NCI-H1092 treated with DMSO at 0.1 percent for 48 hours (cell line): ENCODE measurements at regions not wholly inside any gene's neighbourhood (a gene's known extent, or its start where the extent isn't known, plus 50 kb on each side); places are given as distances from the start of the nearest gene placed in this dataset.
"Not testable (repeated sequence)": the region's sequence is repeated elsewhere in the genome, so short reads cannot be mapped to it uniquely, and the experiment has no call there.

ENCODE experiments used
- DNase-seq: peaks from one replicate; lab custom pipeline; 2025; lab: John Stamatoyannopoulos, UW

DNA sequence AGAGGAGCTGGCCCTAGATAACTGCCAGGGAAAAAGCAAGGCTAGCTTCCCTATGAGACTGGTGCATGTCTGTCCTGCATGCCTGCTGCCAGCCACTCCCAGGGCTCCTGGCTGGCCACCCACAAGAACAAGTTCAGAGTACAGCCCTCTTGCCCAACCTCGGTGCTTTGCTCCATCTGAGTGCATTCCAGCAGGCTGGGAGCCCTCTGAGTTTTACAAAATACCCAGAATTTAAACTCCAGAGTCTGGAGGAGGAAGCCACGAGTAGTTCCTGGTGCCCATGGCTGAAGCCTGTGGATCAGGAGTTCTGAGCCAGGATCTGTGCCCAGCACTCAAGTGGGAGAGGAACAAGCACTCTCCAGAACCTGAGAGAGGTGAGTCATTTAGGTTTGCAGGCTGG, 111.6 kb downstream of the MAGEE2 start:
- DNase-seq: no peak

DNA sequence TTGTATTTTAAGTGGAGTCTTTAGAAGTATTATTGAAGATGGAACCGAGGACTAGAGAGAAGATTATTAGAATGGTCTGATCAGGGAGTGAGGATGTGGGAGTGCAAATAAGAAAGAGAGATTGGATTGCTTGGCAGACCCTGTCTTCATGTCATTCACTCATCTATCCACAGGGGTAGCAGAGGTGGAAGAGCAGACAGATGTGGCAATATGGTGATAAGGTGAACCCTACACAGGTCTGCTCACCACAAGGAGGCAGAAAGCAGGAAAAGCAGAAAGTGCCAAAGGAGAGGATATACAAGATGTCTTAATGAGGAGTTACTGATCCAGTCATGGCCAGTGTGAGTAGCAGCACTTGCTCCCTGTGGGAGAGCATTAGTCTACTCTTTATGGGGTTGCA, 129.4 kb downstream of the MAGEE2 start:
- no peak for DNase-seq

GRCh38 chrX:75649829-75650228, 127.0 kb upstream of the ZDHHC15 start:
- no peak for DNase-seq

DNA sequence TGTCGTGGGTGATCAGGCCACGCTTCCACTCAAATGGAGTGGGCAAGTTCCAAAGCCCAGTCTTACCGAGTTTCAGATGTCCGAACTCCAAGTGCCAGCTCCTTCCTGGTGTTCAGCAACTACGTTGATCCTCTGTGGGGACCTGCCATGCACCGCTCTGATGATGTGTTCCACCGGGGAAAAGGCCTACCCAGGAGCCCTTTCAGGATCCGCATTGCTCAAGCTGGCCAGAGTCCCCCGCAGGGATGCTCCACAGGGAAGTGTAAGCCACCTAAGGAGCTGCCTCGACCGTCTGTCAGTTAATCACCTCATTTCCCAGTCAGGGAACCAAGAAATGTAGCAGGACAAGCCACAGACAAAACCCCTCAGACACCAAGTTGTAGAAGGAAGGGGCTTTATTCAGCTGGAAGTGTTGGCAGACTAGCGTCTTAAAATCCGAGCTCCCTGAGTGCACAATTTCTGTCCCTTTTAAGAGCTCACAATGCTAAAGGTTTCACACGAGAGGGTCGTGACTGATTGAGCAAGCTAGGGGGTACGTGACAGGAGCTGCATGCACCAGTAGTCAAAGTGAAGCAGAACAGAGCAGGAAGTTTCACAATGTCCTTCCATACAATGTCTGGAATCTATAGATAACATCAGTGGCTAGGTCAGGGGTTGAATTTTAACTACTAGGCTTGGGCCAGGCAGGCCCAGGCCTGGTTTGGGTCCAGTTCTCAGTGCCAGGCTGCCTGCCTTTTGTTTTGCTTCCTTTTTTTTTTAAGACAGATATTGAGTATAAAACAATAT, 126.2 kb upstream of the ZDHHC15 start:
- DNase-seq: no peak

GRCh38 chrX:75642811-75643361, 120.0 kb upstream of the ZDHHC15 start:
- no peak for DNase-seq

GRCh38 chrX:75638332-75638731, 115.5 kb upstream of the ZDHHC15 start:
- no peak for DNase-seq

DNA sequence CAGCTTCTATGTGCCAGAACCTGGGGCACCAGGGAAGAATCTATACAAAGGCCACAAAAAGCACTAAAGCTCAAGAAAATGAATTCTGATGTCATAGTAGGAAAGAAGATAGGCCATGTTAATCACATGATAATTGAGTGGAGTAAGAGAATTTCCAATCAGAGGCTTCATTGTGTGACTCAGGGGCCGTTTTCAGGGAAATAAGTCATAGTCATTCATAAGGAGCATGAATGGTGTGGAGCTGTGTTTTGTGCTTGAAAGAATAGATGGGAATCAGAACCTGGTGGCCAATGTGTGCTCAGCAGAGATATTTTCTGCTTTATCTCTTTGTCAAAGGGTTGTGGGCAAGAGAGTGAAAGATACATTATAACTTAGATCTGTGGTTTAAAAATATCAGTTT, 102.4 kb upstream of the ZDHHC15 start:
- no peak for DNase-seq

- no peak for DNase-seq
These were observed 100.7 kb upstream of the ZDHHC15 start for GRCh38 chrX:75623535-75623934.

DNA sequence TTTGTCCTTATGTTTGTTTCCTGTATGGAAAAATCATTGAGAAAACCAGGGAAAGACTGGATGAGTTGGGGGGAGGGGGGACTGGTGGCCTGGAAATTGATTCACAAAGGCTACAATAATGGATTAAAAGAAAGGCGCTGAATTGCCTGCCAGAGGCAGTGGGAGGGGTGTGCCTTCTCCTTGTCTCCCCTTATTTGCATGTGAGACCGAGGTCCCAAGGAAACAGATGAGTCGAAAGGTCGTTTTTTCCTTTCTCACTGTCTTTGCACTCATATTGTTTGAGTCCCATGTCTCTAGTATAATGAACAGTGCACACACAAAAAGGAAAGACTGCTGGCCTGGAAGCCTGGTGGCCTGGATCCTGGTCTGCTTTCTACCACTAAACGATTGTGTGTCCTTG, 86.6 kb upstream of the ZDHHC15 start:
- no peak for DNase-seq

GRCh38 chrX:75603833-75604232, 81.0 kb upstream of the ZDHHC15 start:
- DNase-seq: peak; percentile 62

- not testable (repeated sequence) for DNase-seq
These were observed 79.2 kb upstream of the ZDHHC15 start for GRCh38 chrX:75602022-75602421.

DNA sequence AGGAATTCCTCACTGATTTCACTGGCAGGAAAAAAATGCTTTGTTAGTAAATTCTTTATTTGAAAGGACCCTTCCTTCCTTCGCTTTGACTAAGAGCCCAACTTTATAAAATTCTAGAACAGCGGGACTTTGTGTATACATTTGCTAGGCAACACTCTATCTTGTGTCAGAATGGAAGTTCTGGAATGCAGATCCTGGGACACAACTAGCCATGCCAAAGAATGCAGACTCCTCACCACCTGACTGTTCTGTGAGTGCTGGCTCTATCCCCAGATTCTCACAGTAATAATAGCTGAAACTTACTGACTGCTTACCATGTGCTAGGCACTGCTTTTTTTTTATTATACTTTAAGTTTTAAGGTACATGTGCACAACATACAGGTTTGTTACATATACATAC, 73.3 kb upstream of the ZDHHC15 start:
- no peak for DNase-seq

- not testable (repeated sequence) for DNase-seq
These were observed 70.3 kb upstream of the ZDHHC15 start for GRCh38 chrX:75593186-75593585.

GRCh38 chrX:75582511-75582910, 59.7 kb upstream of the ZDHHC15 start:
- DNase-seq: no peak
